Memory B cell (primary cell): ENCODE measurements at regions not wholly inside any gene's neighbourhood (a gene's known extent, or its start where the extent isn't known, plus 50 kb on each side); places are given as distances from the start of the nearest gene placed in this dataset.
"Not testable (repeated sequence)": the region's sequence is repeated elsewhere in the genome, so short reads cannot be mapped to it uniquely, and the experiment has no call there.

ENCODE experiments used
- ATAC-seq: fragments of 150-1000 bp; cut with Tn5 transposase; 2 replicates; pipeline ENCODE4 v1.10.0; 2021; ENCODE audit warnings: low read depth, mild to moderate bottlenecking, moderate library complexity
- DNase-seq, 2 donors: peaks; one replicate each; pipeline ENCODE4 v3.0.0; 2022; ENCODE audit warnings: low spot score in 2 of 2
- H3K27ac Mint-ChIP-seq: one replicate; pipeline ENCODE4 v1.8.0; 2022; ENCODE audit warnings: mild to moderate bottlenecking, moderate library complexity, mixed read lengths
- H3K27me3 Mint-ChIP-seq: one replicate; pipeline ENCODE4 v1.8.0; 2022; ENCODE audit warnings: mixed read lengths
- H3K36me3 Mint-ChIP-seq: one replicate; pipeline ENCODE4 v1.8.0; 2022; ENCODE audit warnings: mild to moderate bottlenecking, mixed read lengths
- H3K4me1 Mint-ChIP-seq: one replicate; pipeline ENCODE4 v1.8.0; 2022; ENCODE audit warnings: mixed read lengths
- H3K4me3 Mint-ChIP-seq: one replicate; pipeline ENCODE4 v1.8.0; 2022; ENCODE audit warnings: mild to moderate bottlenecking, moderate library complexity, mixed read lengths
- H3K9me3 Mint-ChIP-seq: one replicate; pipeline ENCODE4 v1.8.0; 2022; ENCODE audit warnings: mixed read lengths

DNA sequence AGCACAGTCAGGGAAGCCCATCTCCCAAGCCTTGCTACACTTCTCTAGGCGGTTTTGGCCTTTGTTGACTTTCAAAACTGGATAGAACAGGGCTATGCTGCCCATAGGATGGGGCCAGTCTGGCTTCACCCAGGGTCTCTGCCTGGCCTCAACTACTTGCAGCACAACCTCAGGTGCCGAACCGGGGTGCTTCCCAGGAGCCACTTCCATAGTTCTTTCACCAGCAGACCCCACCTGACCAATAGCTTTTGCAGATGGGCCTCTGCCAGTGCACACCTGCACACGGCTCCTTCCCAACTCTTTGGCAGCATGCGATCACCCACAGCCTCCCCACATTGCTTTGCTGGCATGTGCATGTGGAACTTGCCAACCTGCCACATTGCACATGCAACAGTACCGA lies 331.6 kb downstream of the CPS1 start:
- H3K27ac Mint-ChIP-seq, result no peak overlapping the region
- H3K4me1 Mint-ChIP-seq, result no peaks in the 10 kb centered on the region
- no peaks in the 10 kb centered on the region for H3K27me3 Mint-ChIP-seq
- no peak overlapping the region for H3K4me3 Mint-ChIP-seq
- DNase-seq (no peak), ATAC-seq (no peak)
- H3K9me3 Mint-ChIP-seq, result peaks cover 1% of the 10 kb centered on the region
- no peaks in the 10 kb centered on the region for H3K36me3 Mint-ChIP-seq

DNA sequence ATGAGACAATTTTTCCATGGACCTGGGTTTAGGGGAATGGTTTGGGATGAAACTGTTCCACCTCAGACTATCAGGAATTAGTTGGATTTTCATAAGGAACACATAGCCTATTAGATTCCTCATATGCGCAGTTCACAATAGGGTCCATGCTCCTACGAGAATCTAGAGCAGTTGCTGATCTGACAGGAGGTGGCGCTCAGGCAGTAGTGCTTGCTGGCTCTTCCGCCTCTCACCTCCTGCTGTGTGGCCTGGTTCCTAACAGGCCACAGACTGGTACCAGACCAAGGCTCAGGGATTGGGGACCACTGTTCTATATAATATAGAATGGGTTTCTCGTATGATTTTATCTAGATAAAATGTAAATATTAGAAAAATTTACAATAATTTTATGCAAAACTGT lies 338.7 kb downstream of the CPS1 start:
- no peaks in the 10 kb centered on the region for H3K36me3 Mint-ChIP-seq
- H3K9me3 Mint-ChIP-seq, result peaks cover 5% of the 10 kb centered on the region
- no peak for ATAC-seq
- no peaks in the 10 kb centered on the region for H3K27me3 Mint-ChIP-seq
- H3K4me3 Mint-ChIP-seq, result no peak overlapping the region
- H3K27ac Mint-ChIP-seq, result no peak overlapping the region
- no peaks in the 10 kb centered on the region for H3K4me1 Mint-ChIP-seq
- DNase-seq, result no peak

DNA sequence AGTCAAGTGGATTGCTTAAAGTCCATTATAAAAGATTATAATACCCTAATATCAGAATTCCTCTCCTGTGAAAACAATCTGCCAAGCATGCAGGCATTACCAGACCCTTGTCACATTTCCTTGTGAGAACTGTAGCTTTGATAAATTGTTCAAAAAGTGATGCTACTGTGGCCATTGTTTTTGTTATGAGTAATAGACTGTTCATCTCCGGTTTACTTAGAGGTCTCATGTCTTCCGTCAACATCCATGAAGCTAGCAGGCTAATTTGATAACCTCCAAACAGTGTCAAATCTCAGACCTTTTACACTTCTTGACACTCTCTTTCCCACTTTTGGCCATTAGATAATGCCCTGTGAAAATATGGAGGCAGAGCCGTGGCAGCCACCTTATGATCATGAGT lies 342.7 kb downstream of the CPS1 start:
- Mint-ChIP-seq H3K36me3 (no peaks in the 10 kb centered on the region), H3K27ac (no peak overlapping the region), H3K4me3 (no peak overlapping the region), H3K27me3 (no peaks in the 10 kb centered on the region), H3K9me3 (peaks cover 3% of the 10 kb centered on the region), H3K4me1 (no peaks in the 10 kb centered on the region)
- ATAC-seq, result no peak
- DNase-seq, result no peak

DNA sequence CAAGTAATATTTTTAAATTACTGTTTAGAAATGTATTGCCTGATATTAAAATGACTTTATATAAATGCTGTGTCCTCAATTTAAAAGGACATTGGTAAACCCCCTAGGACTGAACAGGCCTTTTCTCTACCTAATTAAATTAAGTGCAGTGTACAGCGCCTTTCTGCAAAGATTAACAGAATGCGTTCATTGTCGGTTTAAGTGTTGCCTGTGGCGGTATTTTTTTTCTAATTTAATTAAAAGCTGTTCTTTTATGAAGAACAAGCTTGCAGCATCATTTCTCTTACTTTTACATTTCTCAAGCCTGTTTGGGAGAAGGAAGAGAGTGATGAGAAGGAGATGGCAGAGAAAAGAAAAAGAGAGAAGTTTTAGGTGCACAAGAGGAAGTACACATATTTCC lies 344.9 kb downstream of the CPS1 start:
- no peak overlapping the region for H3K27ac Mint-ChIP-seq
- H3K9me3 Mint-ChIP-seq, result no peaks in the 10 kb centered on the region
- H3K4me1 Mint-ChIP-seq, result no peaks in the 10 kb centered on the region
- no peaks in the 10 kb centered on the region for H3K36me3 Mint-ChIP-seq
- no peak for DNase-seq
- no peak for ATAC-seq
- H3K27me3 Mint-ChIP-seq, result no peaks in the 10 kb centered on the region
- no peak overlapping the region for H3K4me3 Mint-ChIP-seq

DNA sequence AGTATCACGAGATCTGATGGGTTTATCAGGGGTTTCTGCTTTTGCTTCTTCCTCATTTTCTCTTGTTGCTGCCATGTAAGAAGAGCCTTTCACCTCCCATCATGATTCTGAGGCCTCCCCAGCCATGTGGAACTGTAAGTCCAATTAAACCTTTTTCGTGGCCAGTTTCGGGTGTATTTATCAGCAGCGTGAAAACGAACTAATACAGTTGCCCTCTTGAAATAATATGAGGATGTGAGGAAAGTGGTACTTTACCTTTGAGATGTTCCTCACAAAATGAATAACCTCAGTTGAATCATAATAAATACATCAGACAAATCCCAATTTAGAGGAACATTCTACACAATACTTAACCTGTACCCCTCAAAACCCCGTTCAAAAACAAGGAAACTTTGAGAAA lies 356.4 kb downstream of the CPS1 start:
- ATAC-seq, result no peak
- no peaks in the 10 kb centered on the region for H3K4me1 Mint-ChIP-seq
- no peak overlapping the region for H3K27ac Mint-ChIP-seq
- no peak overlapping the region for H3K4me3 Mint-ChIP-seq
- no peak for DNase-seq
- H3K27me3 Mint-ChIP-seq, result no peaks in the 10 kb centered on the region
- no peaks in the 10 kb centered on the region for H3K36me3 Mint-ChIP-seq
- peaks cover 6% of the 10 kb centered on the region for H3K9me3 Mint-ChIP-seq

DNA sequence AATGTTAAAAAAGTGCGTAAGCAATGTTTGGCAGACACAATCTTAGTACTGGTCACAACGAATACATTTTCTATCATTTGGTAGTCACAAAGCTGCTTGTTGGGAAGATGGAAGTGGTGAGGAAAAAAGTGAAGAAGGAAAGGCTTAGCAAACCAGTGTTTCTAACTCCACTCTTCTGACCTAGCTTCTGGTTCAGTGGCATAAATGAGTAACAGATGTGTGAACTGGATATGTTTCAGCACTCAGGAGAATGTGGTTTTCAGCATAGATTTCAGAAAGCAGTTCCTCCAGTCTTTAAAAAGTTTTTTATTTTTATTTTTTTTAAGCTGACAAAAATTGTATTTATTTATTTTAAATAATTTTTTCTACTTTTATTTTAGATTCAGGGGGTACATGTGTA lies 357.1 kb downstream of the CPS1 start:
- DNase-seq (no peak), ATAC-seq (no peak)
- no peaks in the 10 kb centered on the region for H3K36me3 Mint-ChIP-seq
- no peaks in the 10 kb centered on the region for H3K4me1 Mint-ChIP-seq
- H3K27ac Mint-ChIP-seq, result no peak overlapping the region
- no peak overlapping the region for H3K4me3 Mint-ChIP-seq
- no peaks in the 10 kb centered on the region for H3K27me3 Mint-ChIP-seq
- peaks cover 5% of the 10 kb centered on the region for H3K9me3 Mint-ChIP-seq

DNA sequence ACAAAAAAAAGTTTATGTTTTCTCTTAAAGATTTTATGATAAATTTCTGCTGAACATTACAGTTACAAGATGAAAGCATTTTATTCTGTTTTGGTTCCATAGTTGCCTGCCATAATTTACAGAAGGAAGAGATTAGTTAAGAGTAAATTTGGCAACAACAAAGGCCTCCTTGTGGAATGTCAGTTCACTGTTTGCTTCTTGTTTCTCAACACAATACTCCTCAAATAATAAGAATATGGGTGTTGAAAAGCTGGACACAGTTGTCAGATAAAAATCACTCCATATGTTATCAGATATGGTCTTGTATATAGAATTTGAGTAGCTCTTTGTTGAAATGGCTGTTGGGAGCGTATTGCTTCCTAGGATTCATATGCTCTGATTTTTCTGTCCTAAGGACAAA lies 359.5 kb downstream of the CPS1 start:
- no peak overlapping the region for H3K27ac Mint-ChIP-seq
- ATAC-seq, result no peak
- no peak overlapping the region for H3K4me3 Mint-ChIP-seq
- no peak for DNase-seq
- no peaks in the 10 kb centered on the region for H3K4me1 Mint-ChIP-seq
- no peaks in the 10 kb centered on the region for H3K36me3 Mint-ChIP-seq
- H3K9me3 Mint-ChIP-seq, result peaks cover 6% of the 10 kb centered on the region
- H3K27me3 Mint-ChIP-seq, result peaks cover 2% of the 10 kb centered on the region

DNA sequence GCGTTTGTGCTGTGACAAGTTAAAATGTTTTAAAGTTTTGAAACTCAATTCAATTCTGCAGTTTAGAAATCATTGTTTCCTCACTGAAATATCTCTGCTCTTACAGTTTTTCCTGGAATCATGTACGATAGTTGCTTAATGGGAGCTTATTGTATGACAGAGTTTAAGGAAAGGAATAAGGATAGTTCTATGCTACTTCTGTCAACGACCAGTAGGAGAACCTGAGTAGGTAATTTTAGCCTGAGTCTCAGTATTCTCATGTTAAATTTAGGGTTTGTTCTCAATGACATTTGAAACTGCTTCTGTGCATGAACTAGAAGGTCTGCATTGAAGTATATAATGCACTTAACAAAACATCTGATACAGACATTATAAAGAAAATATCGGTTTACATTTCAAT lies 361.1 kb downstream of the CPS1 start:
- no peaks in the 10 kb centered on the region for H3K4me1 Mint-ChIP-seq
- H3K27ac Mint-ChIP-seq, result no peak overlapping the region
- ATAC-seq, result no peak

DNA sequence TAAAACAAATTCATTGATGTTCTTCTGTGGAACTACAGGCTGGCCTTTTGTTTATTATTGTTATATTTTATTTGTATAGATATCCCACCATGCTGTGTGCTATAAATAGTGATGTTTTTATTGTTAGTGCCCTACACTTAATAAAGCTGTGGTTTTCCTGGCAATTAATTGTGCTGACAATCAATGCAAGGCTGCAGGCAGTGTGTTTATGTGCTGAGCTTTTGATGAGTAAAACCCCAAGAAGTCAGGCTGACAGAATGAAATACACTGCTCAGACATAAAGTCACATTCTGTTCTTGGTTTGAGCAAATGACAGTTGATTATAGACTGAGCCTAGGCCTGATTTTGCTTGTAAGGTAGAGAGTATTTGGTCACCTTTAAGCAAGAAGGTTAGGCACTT lies 362.7 kb downstream of the CPS1 start:
- DNase-seq (no peak), ATAC-seq (no peak)
- Mint-ChIP-seq H3K27ac (no peak overlapping the region), H3K27me3 (peaks cover 2% of the 10 kb centered on the region), H3K4me1 (no peaks in the 10 kb centered on the region), H3K4me3 (no peak overlapping the region), H3K9me3 (peaks cover 7% of the 10 kb centered on the region), H3K36me3 (no peaks in the 10 kb centered on the region)

More for the DNA sequence above, 361.1 kb downstream of the CPS1 start:
- no peak overlapping the region for H3K4me3 Mint-ChIP-seq
- no peaks in the 10 kb centered on the region for H3K36me3 Mint-ChIP-seq
- no peak for DNase-seq
- H3K9me3 Mint-ChIP-seq, result peaks cover 7% of the 10 kb centered on the region
- peaks cover 2% of the 10 kb centered on the region for H3K27me3 Mint-ChIP-seq

DNA sequence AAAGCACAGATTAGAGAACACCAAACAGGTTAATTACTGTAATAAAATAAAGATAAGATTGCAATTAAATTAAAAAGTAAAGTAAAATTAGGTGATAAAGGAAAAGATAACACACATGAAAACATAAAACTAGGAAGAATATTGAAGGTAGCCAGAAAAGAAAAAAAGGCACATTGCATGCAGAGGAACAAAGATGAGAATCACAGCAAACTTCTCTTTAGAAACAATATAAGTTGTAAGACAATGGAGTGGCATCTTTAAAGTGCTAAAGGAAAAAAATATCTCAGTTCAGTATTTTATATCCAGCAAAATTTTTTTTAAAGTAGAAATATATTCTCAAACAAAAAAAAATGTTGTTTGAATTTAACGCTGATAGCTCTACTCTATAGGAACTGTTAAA lies 366.0 kb downstream of the CPS1 start:
- Mint-ChIP-seq H3K27ac (no peak overlapping the region), H3K9me3 (peaks cover 6% of the 10 kb centered on the region), H3K4me1 (no peaks in the 10 kb centered on the region), H3K36me3 (no peaks in the 10 kb centered on the region), H3K27me3 (peaks cover 2% of the 10 kb centered on the region), H3K4me3 (no peak overlapping the region)
- DNase-seq, result no peak
- ATAC-seq, result no peak

DNA sequence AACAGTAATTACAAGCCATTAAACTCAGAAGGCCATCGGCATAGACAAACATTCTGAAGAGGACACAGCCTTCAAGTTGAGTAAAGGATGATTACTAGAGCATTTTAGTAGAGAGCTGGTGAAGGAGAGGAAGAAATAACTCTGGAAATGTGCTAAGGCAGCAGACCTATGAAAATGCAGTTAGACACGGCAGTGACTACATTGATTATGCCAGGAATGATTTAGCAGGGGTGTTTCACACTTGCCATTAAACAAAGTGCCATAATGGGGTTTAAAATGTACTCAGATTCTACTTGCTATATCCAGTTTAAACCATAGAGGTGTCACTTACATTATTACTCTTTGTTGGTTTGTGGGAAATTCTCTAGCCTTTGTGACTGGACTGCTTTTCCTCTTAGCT lies 372.3 kb downstream of the CPS1 start:
- H3K4me1 Mint-ChIP-seq, result no peaks in the 10 kb centered on the region
- H3K9me3 Mint-ChIP-seq, result no peaks in the 10 kb centered on the region
- H3K4me3 Mint-ChIP-seq, result no peak overlapping the region
- no peaks in the 10 kb centered on the region for H3K36me3 Mint-ChIP-seq
- no peaks in the 10 kb centered on the region for H3K27me3 Mint-ChIP-seq
- ATAC-seq (no peak), DNase-seq (no peak)
- no peak overlapping the region for H3K27ac Mint-ChIP-seq

DNA sequence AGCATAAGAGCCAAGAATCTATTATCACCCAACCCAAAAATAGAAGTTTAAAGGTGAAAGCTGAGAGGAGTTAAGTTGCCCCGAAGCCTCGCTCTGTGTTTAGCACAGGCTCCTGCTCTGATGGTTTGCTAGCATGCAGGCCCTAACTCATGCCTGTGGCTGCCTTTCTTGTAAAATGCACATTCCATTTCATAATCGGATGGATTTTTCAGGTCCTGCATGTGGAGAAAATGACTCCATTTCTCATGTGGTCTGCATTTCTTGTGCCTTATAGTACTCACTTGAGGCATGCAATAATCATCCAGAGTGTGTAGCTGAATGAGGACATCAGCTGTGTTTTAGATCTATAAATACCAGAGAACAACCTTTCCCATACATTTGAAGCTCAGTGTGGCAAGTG lies 381.8 kb downstream of the CPS1 start:
- no peak for ATAC-seq
- H3K36me3 Mint-ChIP-seq, result no peaks in the 10 kb centered on the region
- H3K9me3 Mint-ChIP-seq, result peaks cover 3% of the 10 kb centered on the region
- no peak overlapping the region for H3K27ac Mint-ChIP-seq
- H3K4me3 Mint-ChIP-seq, result no peak overlapping the region
- no peaks in the 10 kb centered on the region for H3K4me1 Mint-ChIP-seq
- no peaks in the 10 kb centered on the region for H3K27me3 Mint-ChIP-seq
- no peak for DNase-seq

DNA sequence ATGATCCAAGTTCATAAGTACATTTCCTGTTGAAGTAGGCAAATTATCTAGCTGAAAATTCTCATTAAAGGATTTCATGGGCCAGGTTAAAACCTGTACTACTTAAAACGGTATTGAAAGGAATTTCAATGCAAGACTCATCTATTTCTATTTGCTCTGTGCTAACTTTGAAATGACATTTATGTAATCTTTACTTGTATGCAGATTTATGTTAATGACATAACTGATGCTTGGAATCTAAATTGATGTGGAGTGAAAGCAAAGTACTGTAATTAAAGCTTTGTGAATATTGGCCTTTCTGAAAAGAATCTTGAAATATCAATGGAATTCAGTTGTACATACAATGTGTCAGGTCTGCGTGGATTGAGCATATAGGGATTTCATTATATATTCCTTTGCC lies 390.0 kb downstream of the CPS1 start:
- ATAC-seq, result no peak
- Mint-ChIP-seq H3K27ac (no peak overlapping the region), H3K36me3 (no peaks in the 10 kb centered on the region), H3K9me3 (no peaks in the 10 kb centered on the region), H3K27me3 (no peaks in the 10 kb centered on the region), H3K4me1 (no peaks in the 10 kb centered on the region), H3K4me3 (no peak overlapping the region)
- no peak for DNase-seq

DNA sequence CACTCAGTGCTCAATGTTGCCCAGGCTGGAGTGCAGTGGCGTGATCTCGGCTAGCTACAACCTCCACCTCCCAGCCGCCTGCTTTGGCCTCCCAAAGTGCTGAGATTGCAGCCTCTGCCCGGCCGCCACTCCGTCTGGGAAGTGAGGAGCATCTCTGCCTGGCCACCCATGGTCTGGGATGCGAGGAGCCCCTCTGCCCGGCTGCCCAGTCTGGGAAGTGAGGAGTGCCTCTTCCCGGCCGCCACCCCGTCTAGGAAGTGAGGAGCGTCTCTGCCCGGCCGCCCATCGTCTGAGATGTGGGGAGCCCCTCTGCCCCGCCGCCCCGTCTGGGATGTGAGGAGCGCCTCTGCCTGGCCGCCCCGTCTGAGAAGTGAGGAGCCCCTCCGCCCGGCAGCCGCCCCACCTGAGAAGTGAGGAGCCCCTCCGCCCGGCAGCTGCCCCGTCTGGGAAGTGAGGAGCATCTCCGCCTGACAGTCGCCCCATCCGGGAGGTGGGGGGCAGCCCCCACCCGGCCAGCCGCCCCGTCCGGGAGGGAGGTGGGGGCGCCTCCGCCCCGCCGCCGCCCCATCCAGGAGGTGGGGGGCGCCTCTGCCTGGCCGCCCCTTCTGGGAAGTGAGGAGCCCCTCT lies 394.1 kb downstream of the CPS1 start:
- not testable (repeated sequence) for H3K27ac Mint-ChIP-seq, H3K36me3 Mint-ChIP-seq, ATAC-seq, H3K9me3 Mint-ChIP-seq, H3K4me1 Mint-ChIP-seq, DNase-seq, H3K4me3 Mint-ChIP-seq, H3K27me3 Mint-ChIP-seq

DNA sequence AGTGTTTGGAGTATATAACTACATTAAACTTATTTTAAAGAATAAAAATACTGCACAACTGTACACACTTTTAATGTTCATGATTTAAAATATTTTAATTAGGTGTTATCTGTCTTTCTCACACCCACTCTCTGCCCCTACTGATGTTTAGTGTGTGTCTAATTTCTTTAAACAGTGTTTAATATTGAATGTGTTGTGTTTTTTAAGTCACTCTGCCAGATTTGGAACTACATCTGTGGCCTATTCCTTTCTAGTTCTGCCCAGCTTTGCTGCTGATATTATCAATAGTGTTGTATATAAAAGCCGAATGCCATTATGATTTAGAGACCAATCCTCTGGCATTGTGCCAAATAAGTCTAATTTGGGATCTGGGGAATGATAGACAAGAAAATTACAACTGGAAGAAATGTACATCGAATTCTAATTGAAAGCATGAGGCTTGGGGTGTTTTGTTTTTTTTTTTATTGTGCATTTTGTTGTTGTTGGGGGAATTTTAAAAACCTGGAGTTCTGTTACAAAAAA lies 398.0 kb downstream of the CPS1 start:
- Mint-ChIP-seq H3K36me3 (no peaks in the 10 kb centered on the region), H3K27ac (no peak overlapping the region), H3K4me3 (no peak overlapping the region), H3K9me3 (peaks cover 2% of the 10 kb centered on the region), H3K27me3 (no peaks in the 10 kb centered on the region), H3K4me1 (no peaks in the 10 kb centered on the region)
- ATAC-seq, result no peak
- no peak for DNase-seq
